ENCODE measurements at regions not wholly inside any gene's neighbourhood (a gene's known extent, or its start where the extent isn't known, plus 50 kb on each side); places are given as distances from the start of the nearest gene placed in this dataset.

DNA sequence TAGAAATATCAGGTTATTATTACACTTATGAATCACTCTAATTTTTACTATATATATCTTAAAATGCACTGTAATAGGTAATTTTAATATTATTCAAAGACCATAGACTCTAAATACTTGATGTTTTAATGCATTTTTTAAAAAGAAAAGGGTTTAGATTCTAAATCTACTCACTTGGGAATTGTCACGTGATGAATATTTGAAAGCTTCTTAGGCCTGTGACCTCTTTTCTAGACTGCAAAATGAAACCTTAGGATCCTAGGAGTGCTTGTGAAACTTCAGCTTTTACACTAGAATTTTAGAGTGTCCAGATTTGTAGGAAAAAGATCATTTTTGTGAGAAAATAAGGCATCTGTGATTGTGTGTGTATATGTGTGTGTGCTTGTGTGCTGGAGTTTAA, 318.0 kb downstream of the HTR1B start:
- Histone ChIP-seq H3K36me3 (no peaks in the 10 kb centered on the region), H3K9me3 (no peaks in the 10 kb centered on the region), H3K4me1 (peaks cover 0 to 4% (median 0%) of the 10 kb centered on the region in 12 donors), H3K27ac (no peak overlapping the region), H3K27me3 (no peaks in the 10 kb centered on the region), H3K4me3 (no peak overlapping the region)
- 54 to 74% (median 64%) methylated on average over 1 of the region's 1 CpG for WGBS, 4 donors
- TF ChIP-seq POLR2A (IDR thresholded peaks at IDR 0.05) = no peak
- TF ChIP-seq, protein P1, sequence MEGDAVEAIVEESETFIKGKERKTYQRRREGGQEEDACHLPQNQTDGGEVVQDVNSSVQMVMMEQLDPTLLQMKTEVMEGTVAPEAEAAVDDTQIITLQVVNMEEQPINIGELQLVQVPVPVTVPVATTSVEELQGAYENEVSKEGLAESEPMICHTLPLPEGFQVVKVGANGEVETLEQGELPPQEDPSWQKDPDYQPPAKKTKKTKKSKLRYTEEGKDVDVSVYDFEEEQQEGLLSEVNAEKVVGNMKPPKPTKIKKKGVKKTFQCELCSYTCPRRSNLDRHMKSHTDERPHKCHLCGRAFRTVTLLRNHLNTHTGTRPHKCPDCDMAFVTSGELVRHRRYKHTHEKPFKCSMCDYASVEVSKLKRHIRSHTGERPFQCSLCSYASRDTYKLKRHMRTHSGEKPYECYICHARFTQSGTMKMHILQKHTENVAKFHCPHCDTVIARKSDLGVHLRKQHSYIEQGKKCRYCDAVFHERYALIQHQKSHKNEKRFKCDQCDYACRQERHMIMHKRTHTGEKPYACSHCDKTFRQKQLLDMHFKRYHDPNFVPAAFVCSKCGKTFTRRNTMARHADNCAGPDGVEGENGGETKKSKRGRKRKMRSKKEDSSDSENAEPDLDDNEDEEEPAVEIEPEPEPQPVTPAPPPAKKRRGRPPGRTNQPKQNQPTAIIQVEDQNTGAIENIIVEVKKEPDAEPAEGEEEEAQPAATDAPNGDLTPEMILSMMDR (IDR thresholded peaks at IDR 0.05) = no peak
- ATAC-seq (no peak), DNase-seq (no peak)
- intact Hi-C loops (cut with DNase I) = no loop called here

- H3K36me3 ChIP-seq = no peaks in the 10 kb centered on the region
- H3K4me1 ChIP-seq = peaks cover 0 to 4% (median 0%) of the 10 kb centered on the region in 12 donors
- H3K4me3 ChIP-seq = no peak overlapping the region
- intact Hi-C loops (cut with DNase I) = no loop called here
- no peak for DNase-seq
- 78 to 86% (median 80%) methylated on average over 5 of the region's 5 CpGs for WGBS, 4 donors
- H3K9me3 ChIP-seq = no peaks in the 10 kb centered on the region
- H3K27ac ChIP-seq = no peak overlapping the region
- no peak for ATAC-seq
- TF ChIP-seq, protein P1 (IDR thresholded peaks at IDR 0.05) = no peak
- no peak for TF ChIP-seq POLR2A (IDR thresholded peaks at IDR 0.05)
- no peaks in the 10 kb centered on the region for H3K27me3 ChIP-seq
These were observed 319.4 kb downstream of the HTR1B start for GRCh38 chr6:77143659-77144447.

- intact Hi-C loops (cut with DNase I) = no loop called here
- Histone ChIP-seq H3K27me3 (no peaks in the 10 kb centered on the region), H3K27ac (no peak overlapping the region), H3K4me1 (no peaks in the 10 kb centered on the region), H3K36me3 (peaks cover 0 to 3% (median 0%) of the 10 kb centered on the region in 9 donors), H3K4me3 (no peak overlapping the region), H3K9me3 (no peaks in the 10 kb centered on the region)
- ATAC-seq = no peak
- TF ChIP-seq POLR2A (IDR thresholded peaks at IDR 0.05) = no peak
- TF ChIP-seq, protein P1 (IDR thresholded peaks at IDR 0.05) = no peak
- DNase-seq = no peak
These were observed 327.2 kb downstream of the HTR1B start for GRCh38 chr6:77136086-77136485.

DNA sequence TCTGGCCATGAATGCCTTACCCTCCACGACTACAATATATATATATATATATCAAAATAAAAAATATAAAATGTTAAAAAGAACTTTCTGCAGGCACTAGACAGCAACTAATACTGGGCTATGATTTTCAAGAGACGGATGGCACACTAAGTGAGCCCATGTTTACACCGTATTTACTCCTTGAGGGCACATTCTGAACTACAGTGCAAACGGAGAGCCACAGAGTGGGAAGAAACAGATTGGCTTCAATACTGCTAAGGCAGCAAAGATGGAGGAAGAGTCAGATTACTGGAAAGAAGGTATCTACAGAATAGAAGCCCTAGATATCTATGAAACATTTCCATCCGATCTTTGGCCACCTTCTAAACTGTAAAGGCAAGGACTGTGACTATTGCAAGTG, 330.3 kb downstream of the HTR1B start:
- 66 to 87% (median 78%) methylated on average over 5 of the region's 5 CpGs for WGBS, 4 donors
- Histone ChIP-seq H3K27ac (no peak overlapping the region), H3K9me3 (peaks cover 0 to 18% (median 5%) of the 10 kb centered on the region in 12 donors), H3K27me3 (no peaks in the 10 kb centered on the region), H3K4me1 (no peaks in the 10 kb centered on the region), H3K4me3 (no peak overlapping the region), H3K36me3 (peaks cover 0 to 3% (median 0%) of the 10 kb centered on the region in 9 donors)
- no peak for ATAC-seq
- TF ChIP-seq POLR2A (IDR thresholded peaks at IDR 0.05) = no peak
- TF ChIP-seq, protein P1 (IDR thresholded peaks at IDR 0.05) = no peak
- no peak for DNase-seq
- intact Hi-C loops (cut with DNase I) = no loop called here
